SH-SY5Y (cell line): ENCODE measurements at regions not wholly inside any gene's neighbourhood (a gene's known extent, or its start where the extent isn't known, plus 50 kb on each side); places are given as distances from the start of the nearest gene placed in this dataset.

Source experiments
- GATA2 ChIP-seq: IDR thresholded peaks from 2 replicates; pipeline ENCODE4 v1.6.1; 2011; ENCODE audit warnings: mild to moderate bottlenecking, low read depth, low read length
- GATA3 ChIP-seq: IDR thresholded peaks from 2 replicates; pipeline ENCODE4 v1.6.1; 2011; ENCODE audit warnings: low read depth, mild to moderate bottlenecking, low read length, moderate library complexity

DNA sequence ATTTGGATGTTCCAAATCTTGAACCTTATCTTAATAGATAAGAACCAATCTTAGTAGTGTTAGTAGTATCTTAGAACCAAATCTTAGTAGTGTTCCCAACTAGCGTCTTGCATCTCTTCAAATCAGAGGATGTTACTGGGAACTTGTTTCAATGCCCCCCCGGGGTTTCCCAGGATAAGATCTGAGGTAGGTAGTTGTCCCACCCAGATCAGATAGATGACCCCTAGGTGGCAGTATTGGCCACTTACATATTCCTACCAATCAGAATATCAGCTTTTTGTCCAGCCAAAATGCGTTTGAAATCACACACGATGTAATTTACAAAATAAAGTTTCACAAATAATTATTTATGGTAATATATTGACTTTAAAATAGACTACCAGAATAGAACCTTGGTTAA lies 314.8 kb downstream of the MBD2 start:
- TF ChIP-seq GATA2: no peak
- no peak for TF ChIP-seq GATA3
